GM21360 (cell line): ENCODE measurements at regions not wholly inside any gene's neighbourhood (a gene's known extent, or its start where the extent isn't known, plus 50 kb on each side); places are given as distances from the start of the nearest gene placed in this dataset.

Experiments used
- ATAC-seq: cut with Tn5 transposase; IDR thresholded peaks from one replicate; pipeline ENCODE4 v1.9.1; 2021; ENCODE audit warnings: mild to moderate bottlenecking, moderate library complexity; ENCODE audit not compliant: unreplicated experiment

- ATAC-seq: no peak
Measured at GRCh38 chr6:6780231-6780630, 191.7 kb downstream of the LY86 start.

GRCh38 chr6:6781172-6781872, 192.8 kb downstream of the LY86 start:
- no peak for ATAC-seq

- ATAC-seq: no peak
Measured at GRCh38 chr6:6781873-6782227, 193.3 kb downstream of the LY86 start.

- ATAC-seq: no peak
Measured at GRCh38 chr6:6783721-6784120, 195.2 kb downstream of the LY86 start.

- no peak for ATAC-seq
Measured at GRCh38 chr6:6784514-6785162, 196.1 kb downstream of the LY86 start.

- ATAC-seq: no peak
Measured at GRCh38 chr6:6785163-6785521, 196.6 kb downstream of the LY86 start.

GRCh38 chr6:6788394-6789032, 200.0 kb downstream of the LY86 start:
- no peak for ATAC-seq

GRCh38 chr6:6790393-6790792, 201.9 kb downstream of the LY86 start:
- no peak for ATAC-seq

GRCh38 chr6:6790891-6791290, 202.4 kb downstream of the LY86 start:
- no peak for ATAC-seq

- ATAC-seq: no peak
Measured at GRCh38 chr6:6793388-6794250, 205.1 kb downstream of the LY86 start.

GRCh38 chr6:6795393-6795792, 206.9 kb downstream of the LY86 start:
- ATAC-seq: no peak

GRCh38 chr6:6796818-6797217, 208.3 kb downstream of the LY86 start:
- ATAC-seq: no peak

- no peak for ATAC-seq
Measured at GRCh38 chr6:6798448-6798860, 209.9 kb downstream of the LY86 start.

- no peak for ATAC-seq
Measured at GRCh38 chr6:6801005-6801335, 212.4 kb downstream of the LY86 start.

- ATAC-seq: no peak
Measured at GRCh38 chr6:6801635-6802218, 213.2 kb downstream of the LY86 start.

GRCh38 chr6:6803180-6803977, 214.9 kb downstream of the LY86 start:
- peak; percentile 72 for ATAC-seq

- ATAC-seq: no peak
Measured at GRCh38 chr6:6804843-6805615, 216.5 kb downstream of the LY86 start.

GRCh38 chr6:6806844-6807518, 218.5 kb downstream of the LY86 start:
- no peak for ATAC-seq

- no peak for ATAC-seq
Measured at GRCh38 chr6:6808343-6808742, 219.8 kb downstream of the LY86 start.
